GM21576 (cell line): ENCODE measurements at regions not wholly inside any gene's neighbourhood (a gene's known extent, or its start where the extent isn't known, plus 50 kb on each side); places are given as distances from the start of the nearest gene placed in this dataset.
"Not testable (repeated sequence)": the region's sequence is repeated elsewhere in the genome, so short reads cannot be mapped to it uniquely, and the experiment has no call there.

Source experiments
- ATAC-seq: cut with Tn5 transposase; IDR thresholded peaks from one replicate; pipeline ENCODE4 v1.9.1; 2021; ENCODE audit warnings: mild to moderate bottlenecking, moderate library complexity; ENCODE audit not compliant: unreplicated experiment

DNA sequence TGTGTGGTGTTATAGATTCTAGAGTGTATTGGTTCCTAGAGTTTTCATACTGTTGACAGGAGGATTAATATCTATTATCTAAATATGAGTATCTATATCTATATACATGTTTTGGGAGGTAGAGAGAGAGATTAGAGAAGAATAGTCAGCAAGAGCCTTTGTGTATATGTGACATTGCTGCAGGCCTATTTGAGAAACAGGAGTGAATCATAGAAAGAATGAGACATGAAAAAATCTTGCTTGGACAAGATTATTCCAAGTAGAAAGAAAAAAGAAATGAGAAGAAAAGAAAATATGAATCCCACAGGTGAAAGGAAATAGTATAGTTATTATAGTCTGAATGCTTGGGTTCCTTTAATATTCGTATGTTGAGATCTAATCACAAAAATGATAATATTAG, 720.4 kb downstream of the RERGL start:
- ATAC-seq, result no peak

DNA sequence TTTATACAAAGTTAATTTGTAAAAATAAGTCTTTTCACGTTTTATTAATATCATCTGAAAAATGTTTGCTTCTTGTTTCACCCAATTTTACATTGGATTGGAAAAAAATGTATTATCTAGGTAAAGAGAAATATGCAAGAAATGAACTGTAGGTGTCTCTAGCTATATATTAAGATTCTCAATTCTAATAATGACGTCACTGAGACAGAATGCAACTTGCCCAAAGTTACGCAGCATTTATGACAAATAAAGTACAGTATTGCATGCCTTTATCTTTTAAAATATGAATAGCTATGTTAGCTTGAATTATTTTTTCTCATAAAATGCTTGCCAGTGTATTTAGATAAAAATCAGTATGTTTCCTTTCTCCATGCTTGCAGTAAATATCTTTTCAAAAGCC, 728.8 kb downstream of the RERGL start:
- no peak for ATAC-seq

- no peak for ATAC-seq
Observed at GRCh38 chr12:17358835-17359234, 731.2 kb downstream of the RERGL start.

GRCh38 chr12:17357396-17357795, 732.6 kb downstream of the RERGL start:
- ATAC-seq, result no peak

GRCh38 chr12:17352164-17352563, 737.8 kb downstream of the RERGL start:
- ATAC-seq, result no peak

DNA sequence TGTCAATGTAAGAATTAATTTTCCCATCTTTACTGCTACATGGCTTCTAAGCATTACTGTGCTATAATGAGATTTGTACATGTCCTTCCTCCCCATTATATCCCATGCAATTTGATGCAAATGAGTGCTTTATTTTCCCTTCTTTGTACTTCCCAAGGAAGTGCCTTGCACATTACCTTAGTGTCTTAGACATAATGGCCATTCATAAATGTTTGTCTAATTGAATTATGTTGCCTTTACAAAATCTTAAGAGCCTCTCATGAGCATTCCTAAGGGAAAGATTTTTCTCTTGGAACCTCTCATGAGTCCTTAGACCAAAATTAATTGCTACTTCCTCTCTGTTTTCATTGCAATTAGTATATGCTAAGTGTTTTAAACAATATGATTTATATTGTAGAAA, 741.7 kb downstream of the RERGL start:
- no peak for ATAC-seq

GRCh38 chr12:17344649-17345048, 738.7 kb upstream of the LMO3 start:
- ATAC-seq, result no peak

- ATAC-seq, result no peak
Observed at GRCh38 chr12:17342381-17342961, 736.5 kb upstream of the LMO3 start.

DNA sequence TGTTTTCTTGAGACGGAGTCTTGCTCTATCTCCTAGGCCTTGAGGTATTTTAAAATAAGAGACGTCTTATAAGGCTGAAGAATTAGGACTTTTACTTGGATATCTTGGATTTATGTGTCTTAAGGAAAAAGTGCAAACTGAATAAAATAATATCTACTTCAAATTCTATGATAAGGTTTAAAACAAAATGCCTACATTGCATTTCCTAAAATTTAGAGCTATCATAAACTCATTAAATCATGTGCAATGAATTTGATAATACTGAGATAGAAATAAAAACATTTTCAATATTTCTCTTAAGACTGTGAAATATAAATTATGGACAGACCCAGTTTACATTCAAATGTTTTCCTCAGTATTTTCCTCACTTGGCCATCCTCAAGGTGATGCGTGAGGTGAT, 729.5 kb upstream of the LMO3 start:
- no peak for ATAC-seq

- ATAC-seq, result no peak
Observed at GRCh38 chr12:17334784-17335183, 728.8 kb upstream of the LMO3 start.

- no peak for ATAC-seq
Observed at GRCh38 chr12:17333287-17333686, 727.3 kb upstream of the LMO3 start.

DNA sequence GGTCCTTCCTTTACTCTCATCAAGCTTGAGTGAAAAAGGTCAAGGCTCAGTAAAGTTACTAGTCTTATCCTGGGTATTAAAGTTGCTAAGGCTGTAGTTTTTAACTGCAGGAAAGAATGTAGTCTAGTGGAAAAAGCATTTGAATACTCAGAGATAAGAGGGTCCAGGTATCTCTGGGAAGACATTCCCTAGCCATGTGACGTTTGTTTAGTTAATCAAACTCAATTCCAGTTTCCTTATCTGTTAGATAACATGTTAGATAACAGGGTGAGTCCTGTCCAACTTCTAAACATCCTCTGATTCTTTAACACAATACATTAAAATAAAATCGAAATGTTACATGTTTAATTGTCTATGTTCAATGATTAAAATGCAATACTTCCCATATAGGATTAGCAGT, 720.7 kb upstream of the LMO3 start:
- no peak for ATAC-seq

GRCh38 chr12:17322090-17322489, 716.1 kb upstream of the LMO3 start:
- ATAC-seq, result no peak

GRCh38 chr12:17304503-17305347, 698.8 kb upstream of the LMO3 start:
- ATAC-seq, result no peak

GRCh38 chr12:17302001-17302400, 696.0 kb upstream of the LMO3 start:
- no peak for ATAC-seq

DNA sequence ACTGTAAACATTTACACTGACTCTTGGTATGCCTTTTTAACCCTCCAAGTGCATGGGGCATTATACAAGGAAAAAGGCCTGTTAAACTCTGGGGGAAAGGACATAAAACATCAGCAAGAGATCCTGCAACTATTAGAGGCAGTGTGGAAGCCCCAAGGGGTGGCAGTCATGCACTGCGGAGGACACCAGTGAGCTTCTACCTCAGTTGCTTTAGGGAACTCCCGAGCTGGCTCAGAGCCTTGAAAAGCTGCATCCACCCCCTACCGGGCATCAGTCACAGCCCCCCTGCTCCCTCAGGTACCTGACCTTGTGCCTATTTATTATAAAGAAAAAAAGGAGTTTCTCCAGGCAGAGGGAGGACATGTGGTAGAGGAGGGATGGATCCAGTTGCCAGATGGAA, 695.6 kb upstream of the LMO3 start:
- no peak for ATAC-seq

DNA sequence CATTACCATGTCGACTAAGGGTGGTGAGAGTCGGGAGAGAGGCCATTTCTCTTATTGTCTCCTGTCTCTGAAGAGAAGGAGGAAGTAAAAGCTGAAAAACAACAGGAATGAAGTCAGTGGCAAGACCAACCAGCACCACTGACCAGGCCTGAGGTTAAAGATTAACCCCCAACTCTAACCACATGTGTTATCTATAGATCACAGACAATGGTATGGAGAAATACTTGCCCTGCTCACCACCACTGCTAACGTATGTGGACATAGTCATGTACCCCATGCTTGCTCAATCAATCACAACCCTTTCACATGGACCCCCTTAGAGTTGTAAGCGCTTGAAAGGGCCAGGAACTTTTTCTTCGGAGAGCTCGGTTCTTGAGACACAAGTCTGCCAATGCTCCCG, 690.9 kb upstream of the LMO3 start:
- ATAC-seq, result no peak

- ATAC-seq, result no peak
Observed at GRCh38 chr12:17286874-17287273, 680.9 kb upstream of the LMO3 start.

DNA sequence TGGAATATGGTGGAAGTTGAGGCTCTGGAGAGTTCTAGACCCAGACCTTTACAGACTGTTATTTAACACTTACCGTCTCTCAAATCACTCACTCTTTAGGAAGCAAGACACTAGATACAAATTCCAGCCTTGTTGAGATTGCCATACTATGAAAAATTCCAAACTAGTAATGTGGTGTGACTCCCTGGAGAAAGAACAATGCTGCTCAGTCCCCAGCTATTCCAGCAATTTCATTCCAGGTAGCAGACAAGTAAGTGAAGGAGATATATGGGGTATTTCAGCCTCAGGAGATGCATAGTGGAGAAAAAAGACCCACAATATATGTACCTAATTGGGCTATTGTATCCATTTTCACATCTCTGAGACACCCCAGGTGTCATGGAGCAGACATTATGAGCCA, 678.9 kb upstream of the LMO3 start:
- ATAC-seq, result no peak

DNA sequence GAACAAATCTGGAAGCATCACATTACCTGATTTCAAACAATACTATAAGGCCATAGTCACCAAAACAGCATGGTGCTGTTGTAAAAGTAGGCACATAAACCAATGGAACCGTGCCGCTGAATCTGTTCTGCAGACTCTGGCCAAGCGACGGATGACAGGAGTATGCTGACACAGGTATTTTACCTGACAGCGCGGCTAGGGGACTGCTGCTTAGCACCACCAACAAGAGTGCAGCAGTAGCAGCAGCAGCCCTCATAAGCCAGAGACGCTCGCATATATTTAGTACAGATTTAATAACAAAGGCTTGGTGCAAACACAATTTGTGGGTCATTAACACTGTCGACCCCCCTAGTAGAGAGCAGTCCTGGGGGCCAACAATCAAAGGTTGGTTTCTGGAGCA, 677.6 kb upstream of the LMO3 start:
- no peak for ATAC-seq

DNA sequence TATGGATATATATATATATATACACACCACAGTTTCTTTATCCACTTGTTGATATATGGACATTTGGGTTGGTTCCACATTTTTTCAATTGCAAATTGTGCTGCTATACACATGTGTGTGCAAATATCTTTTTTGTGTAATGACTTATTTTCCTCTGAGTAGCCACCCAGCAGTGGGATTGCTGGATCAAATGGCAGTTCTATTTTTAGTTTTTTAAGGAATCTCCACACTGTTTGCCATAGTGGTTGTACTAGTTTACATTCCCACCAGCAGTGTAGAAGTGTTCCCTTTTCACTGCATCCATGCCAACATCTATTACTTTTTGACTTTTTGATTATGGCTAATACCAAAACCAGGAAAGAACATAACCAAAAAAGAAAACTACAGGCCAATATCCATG, 676.2 kb upstream of the LMO3 start:
- ATAC-seq, result not testable (repeated sequence)

GRCh38 chr12:17278946-17279345, 673.0 kb upstream of the LMO3 start:
- ATAC-seq, result no peak

DNA sequence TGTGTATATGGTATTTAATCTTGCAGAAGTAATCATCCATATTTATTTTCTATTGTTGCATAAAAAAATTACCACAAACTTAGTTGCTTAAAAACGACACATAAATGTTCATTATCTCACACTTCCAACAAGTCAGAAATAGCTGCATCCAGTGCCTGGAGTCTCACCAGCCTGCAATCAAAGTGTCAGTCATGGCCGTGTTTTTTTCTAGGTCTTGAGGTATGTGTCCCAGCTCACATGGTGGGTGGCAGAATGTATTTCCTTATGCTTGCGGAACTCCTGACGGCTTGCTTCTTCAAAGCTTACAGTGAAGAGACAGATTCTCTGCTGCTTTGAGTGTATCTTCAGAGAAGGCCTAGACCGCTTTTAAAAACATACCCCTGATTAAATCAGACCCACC, 670.2 kb upstream of the LMO3 start:
- ATAC-seq, result no peak
